Keratinocyte (primary cell): ENCODE measurements at regions not wholly inside any gene's neighbourhood (a gene's known extent, or its start where the extent isn't known, plus 50 kb on each side); places are given as distances from the start of the nearest gene placed in this dataset.

Experiments
- EZH2 ChIP-seq: IDR thresholded peaks from one replicate; pipeline ENCODE4 v1.6.1; 2012; ENCODE audit warnings: inconsistent platforms, mild to moderate bottlenecking, low read length, moderate library complexity
- TF ChIP-seq, protein P1 (sequence below), 3 experiments: IDR thresholded peaks in 1 of 3; conservative IDR thresholded peaks in 1 of 3; optimal IDR thresholded peaks in 1 of 3; 2 replicates in 2 of 3; 3 replicates in 1 of 3; pipeline versions ENCODE3 to v1.5.1; 2011; ENCODE audit warnings: low read length in 3 of 3, mild to moderate bottlenecking in 3 of 3, moderate library complexity in 2 of 3, control low read depth in 1 of 3, inconsistent platforms in 1 of 3; ENCODE audit not compliant: insufficient read depth in 2 of 3; ENCODE audit errors: extremely low read depth in 1 of 3

DNA sequence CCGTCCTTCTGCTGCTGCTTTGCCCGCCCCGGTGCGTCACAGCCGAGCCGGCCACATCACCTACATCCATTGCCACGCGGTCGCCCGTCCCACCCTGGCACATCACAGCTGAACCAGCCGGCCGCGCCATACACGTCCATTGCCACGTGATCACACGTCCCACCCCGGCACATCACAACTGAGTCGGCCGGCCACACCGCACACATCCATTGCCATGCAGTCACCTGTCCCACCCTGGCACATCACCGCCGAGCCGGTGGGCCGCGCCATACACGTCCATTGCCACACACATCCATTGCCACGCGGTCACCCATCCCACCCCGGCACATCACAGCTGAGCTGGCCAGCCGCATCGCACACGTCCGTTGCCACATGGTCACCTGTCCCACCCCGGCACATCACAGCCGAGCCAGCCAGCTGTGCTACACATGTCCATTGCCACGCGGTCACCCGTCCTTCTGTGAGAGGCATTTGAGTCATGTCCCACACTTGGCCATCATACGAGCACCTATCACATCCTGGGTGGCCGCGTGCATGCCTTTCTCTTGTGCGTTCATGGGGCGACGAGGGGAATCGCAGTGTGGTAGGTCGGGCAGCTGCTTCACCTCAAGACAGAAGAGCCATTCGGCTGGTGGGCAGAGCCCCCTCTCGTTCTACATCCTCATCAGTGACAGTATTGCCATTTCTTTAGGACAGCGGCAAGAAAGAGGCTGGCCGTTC is 58.6 kb downstream of the JAKMIP3 start:
- TF ChIP-seq, protein P1, sequence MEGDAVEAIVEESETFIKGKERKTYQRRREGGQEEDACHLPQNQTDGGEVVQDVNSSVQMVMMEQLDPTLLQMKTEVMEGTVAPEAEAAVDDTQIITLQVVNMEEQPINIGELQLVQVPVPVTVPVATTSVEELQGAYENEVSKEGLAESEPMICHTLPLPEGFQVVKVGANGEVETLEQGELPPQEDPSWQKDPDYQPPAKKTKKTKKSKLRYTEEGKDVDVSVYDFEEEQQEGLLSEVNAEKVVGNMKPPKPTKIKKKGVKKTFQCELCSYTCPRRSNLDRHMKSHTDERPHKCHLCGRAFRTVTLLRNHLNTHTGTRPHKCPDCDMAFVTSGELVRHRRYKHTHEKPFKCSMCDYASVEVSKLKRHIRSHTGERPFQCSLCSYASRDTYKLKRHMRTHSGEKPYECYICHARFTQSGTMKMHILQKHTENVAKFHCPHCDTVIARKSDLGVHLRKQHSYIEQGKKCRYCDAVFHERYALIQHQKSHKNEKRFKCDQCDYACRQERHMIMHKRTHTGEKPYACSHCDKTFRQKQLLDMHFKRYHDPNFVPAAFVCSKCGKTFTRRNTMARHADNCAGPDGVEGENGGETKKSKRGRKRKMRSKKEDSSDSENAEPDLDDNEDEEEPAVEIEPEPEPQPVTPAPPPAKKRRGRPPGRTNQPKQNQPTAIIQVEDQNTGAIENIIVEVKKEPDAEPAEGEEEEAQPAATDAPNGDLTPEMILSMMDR (optimal IDR thresholded peaks at IDR 0.05 in 1 of 3, IDR thresholded peaks at IDR 0.05 in 1 of 3, conservative IDR thresholded peaks at IDR 0.05 in 1 of 3; ENCODE audit: extremely low read depth in 1 of 3, insufficient read depth in 2 of 3, low read length in 3 of 3), result no peak
- TF ChIP-seq EZH2, result no peak
